ENCODE measurements at regions not wholly inside any gene's neighbourhood (a gene's known extent, or its start where the extent isn't known, plus 50 kb on each side); places are given as distances from the start of the nearest gene placed in this dataset.

DNA sequence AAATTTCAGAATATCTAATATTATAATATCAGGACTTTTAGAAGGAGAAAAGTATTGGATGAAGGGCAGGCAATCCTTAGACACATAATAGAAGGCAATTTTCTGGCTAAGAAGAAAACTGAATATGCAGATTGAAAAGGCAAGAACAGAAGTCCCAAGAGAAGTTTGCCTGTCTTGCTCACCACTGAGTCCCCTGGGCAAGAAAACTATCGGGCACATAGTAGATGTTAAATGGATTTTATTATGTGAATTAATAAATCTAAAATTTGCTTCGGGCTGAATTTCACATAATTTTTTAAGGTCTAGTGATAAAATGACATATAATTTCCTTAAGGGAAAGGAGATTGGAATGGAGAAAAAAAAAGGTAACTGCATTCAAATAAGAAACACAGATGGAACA lies 380.9 kb upstream of the GRM3 start:
- Histone ChIP-seq H3K4me3 (ENCODE audit: low read depth, low read length) (no peak overlapping the region), H3K27ac (no peak overlapping the region), H3K9me3 (ENCODE audit: severe bottlenecking) (no peaks in the 10 kb centered on the region), H3K36me3 (no peaks in the 10 kb centered on the region), H3K27me3 (ENCODE audit: insufficient read depth, low read depth, severe bottlenecking) (no peaks in the 10 kb centered on the region)
- no peak for DNase-seq
- TF ChIP-seq, protein P1, sequence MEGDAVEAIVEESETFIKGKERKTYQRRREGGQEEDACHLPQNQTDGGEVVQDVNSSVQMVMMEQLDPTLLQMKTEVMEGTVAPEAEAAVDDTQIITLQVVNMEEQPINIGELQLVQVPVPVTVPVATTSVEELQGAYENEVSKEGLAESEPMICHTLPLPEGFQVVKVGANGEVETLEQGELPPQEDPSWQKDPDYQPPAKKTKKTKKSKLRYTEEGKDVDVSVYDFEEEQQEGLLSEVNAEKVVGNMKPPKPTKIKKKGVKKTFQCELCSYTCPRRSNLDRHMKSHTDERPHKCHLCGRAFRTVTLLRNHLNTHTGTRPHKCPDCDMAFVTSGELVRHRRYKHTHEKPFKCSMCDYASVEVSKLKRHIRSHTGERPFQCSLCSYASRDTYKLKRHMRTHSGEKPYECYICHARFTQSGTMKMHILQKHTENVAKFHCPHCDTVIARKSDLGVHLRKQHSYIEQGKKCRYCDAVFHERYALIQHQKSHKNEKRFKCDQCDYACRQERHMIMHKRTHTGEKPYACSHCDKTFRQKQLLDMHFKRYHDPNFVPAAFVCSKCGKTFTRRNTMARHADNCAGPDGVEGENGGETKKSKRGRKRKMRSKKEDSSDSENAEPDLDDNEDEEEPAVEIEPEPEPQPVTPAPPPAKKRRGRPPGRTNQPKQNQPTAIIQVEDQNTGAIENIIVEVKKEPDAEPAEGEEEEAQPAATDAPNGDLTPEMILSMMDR (IDR thresholded peaks at IDR 0.05; ENCODE audit: low read depth, low read length) = no peak

DNA sequence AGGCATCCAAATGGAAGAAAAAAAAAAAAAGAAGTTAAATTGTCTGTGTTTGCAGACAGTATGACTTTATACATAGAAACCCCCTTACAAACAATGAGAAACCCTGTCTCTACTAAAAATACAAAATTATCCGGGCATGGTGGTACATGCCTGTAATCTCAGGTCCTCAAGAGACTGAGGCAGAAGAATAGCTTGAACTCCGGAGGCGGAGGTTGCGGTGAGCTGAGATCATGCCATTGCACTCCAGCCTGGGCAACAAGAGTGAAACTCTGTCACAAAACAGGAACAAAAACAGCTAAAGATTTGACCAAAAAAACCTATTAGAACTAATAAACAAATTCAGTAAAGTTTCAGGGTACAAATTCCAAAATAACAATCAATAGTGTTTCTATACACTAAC lies 385.8 kb upstream of the GRM3 start:
- Histone ChIP-seq H3K9me3 (ENCODE audit: severe bottlenecking) (no peaks in the 10 kb centered on the region), H3K4me3 (ENCODE audit: low read depth, low read length) (no peak overlapping the region), H3K27ac (no peak overlapping the region), H3K27me3 (ENCODE audit: insufficient read depth, low read depth, severe bottlenecking) (no peaks in the 10 kb centered on the region), H3K36me3 (no peaks in the 10 kb centered on the region)
- no peak for DNase-seq
- TF ChIP-seq, protein P1 (IDR thresholded peaks at IDR 0.05; ENCODE audit: low read depth, low read length) = no peak

GRCh38 chr7:86252406-86252805 lies 391.3 kb upstream of the GRM3 start:
- no peak for DNase-seq
- Histone ChIP-seq H3K27ac (no peak overlapping the region), H3K36me3 (no peaks in the 10 kb centered on the region), H3K4me3 (ENCODE audit: low read depth, low read length) (no peak overlapping the region), H3K27me3 (ENCODE audit: insufficient read depth, low read depth, severe bottlenecking) (no peaks in the 10 kb centered on the region), H3K9me3 (ENCODE audit: severe bottlenecking) (no peaks in the 10 kb centered on the region)
- TF ChIP-seq, protein P1 (IDR thresholded peaks at IDR 0.05; ENCODE audit: low read depth, low read length) = no peak

DNA sequence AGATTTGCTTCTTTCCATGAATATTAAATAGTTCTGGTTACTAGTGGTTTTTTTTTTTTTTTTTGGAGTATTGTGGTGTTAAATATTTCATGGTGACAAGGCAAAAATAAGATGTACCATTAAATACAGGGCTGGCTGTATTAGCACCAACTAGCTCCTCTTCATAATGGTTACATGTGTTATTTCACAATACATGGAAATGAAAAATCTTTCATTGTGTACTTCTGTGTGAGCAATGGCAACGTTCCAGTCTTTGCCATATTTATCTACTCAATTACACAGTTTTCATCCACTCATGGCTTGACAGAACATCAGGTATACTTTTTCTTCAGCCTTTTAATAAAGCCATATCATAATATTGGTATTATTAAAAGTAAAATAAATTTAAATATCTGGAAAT lies 394.7 kb upstream of the GRM3 start:
- no peaks in the 10 kb centered on the region for H3K9me3 ChIP-seq (ENCODE audit: severe bottlenecking)
- no peaks in the 10 kb centered on the region for H3K36me3 ChIP-seq
- TF ChIP-seq, protein P1 (IDR thresholded peaks at IDR 0.05; ENCODE audit: low read depth, low read length) = no peak
- DNase-seq = no peak
- no peaks in the 10 kb centered on the region for H3K27me3 ChIP-seq (ENCODE audit: insufficient read depth, low read depth, severe bottlenecking)
- no peak overlapping the region for H3K4me3 ChIP-seq (ENCODE audit: low read depth, low read length)
- H3K27ac ChIP-seq = no peak overlapping the region

DNA sequence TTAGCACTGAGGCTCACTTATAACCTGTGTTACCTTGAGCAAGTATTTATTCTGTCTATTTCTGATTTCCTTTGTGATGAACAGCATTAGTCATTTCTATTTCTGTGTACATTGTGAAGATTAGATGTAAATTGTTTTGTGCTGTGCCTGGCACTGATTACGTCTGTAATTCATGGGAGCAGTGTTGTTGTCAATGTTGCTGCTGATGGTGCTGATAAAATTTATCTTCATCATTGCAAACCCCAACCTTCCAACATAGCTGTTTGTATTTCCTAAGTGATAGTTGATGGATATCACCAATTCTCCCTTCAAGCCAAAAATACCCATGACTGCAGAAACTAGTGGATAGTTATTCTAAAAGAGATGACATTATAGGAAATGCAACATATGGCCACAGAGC lies 400.5 kb upstream of the GRM3 start:
- Histone ChIP-seq H3K4me3 (ENCODE audit: low read depth, low read length) (no peak overlapping the region), H3K27ac (no peak overlapping the region), H3K9me3 (ENCODE audit: severe bottlenecking) (no peaks in the 10 kb centered on the region), H3K36me3 (no peaks in the 10 kb centered on the region), H3K27me3 (ENCODE audit: insufficient read depth, low read depth, severe bottlenecking) (no peaks in the 10 kb centered on the region)
- TF ChIP-seq, protein P1 (IDR thresholded peaks at IDR 0.05; ENCODE audit: low read depth, low read length) = no peak
- DNase-seq = no peak

DNA sequence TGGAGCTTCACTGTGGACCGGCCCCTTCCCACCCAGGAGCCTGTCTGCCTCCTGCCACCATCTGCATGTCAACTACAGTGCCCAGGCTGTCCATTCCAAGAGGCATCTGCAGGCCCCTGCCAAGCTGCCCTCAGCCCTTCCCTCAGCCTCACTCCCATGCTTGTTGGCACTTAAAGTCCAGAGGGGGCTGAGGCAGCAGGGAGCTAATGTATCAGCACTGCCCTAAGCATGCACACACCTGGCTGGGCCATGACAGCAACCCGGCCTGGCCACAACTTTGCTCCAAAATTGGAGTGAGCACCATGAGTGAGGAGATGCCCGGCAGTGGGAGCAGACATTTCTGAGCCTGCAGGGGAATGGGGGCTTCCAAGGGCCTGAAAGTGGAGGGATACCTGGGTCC lies 417.5 kb upstream of the GRM3 start:
- DNase-seq = no peak
- Histone ChIP-seq H3K9me3 (ENCODE audit: severe bottlenecking) (no peaks in the 10 kb centered on the region), H3K4me3 (ENCODE audit: low read depth, low read length) (no peak overlapping the region), H3K36me3 (no peaks in the 10 kb centered on the region), H3K27me3 (ENCODE audit: insufficient read depth, low read depth, severe bottlenecking) (no peaks in the 10 kb centered on the region), H3K27ac (no peak overlapping the region)
- TF ChIP-seq, protein P1 (IDR thresholded peaks at IDR 0.05; ENCODE audit: low read depth, low read length) = no peak
